CD8-positive, alpha-beta memory T cell (primary cell): ENCODE measurements at regions not wholly inside any gene's neighbourhood (a gene's known extent, or its start where the extent isn't known, plus 50 kb on each side); places are given as distances from the start of the nearest gene placed in this dataset.

Source experiments
- CTCF ChIA-PET: fragments of 350-600 bp; sonication (Branson Sonifier 250); formaldehyde crosslinking; loops from one replicate; lab custom pipeline; 2021; ENCODE audit warnings: antibody characterized with exemption; lab: Charles Lee
- POLR2A ChIA-PET: fragments of 350-600 bp; sonication (Branson Sonifier 250); formaldehyde crosslinking; loops from one replicate; lab custom pipeline; 2021; ENCODE audit warnings: antibody characterized with exemption; lab: Charles Lee
- DNase-seq, 5 donors: peaks; one replicate each; pipeline versions ENCODE4 v3.0.0 to v3.0.0-alpha.2; 2020 to 2022; ENCODE audit warnings: mixed read lengths in 1 of 5
- H3K27ac ChIP-seq: one replicate; pipeline ENCODE4 v1.7.0; 2013; ENCODE audit warnings: low read depth, mild to moderate bottlenecking, low read length, moderate library complexity
- H3K27me3 ChIP-seq: 2 replicates; pipeline ENCODE4 v1.7.0; 2013; ENCODE audit warnings: low read length, mild to moderate bottlenecking; ENCODE audit not compliant: insufficient read depth, poor library complexity, severe bottlenecking
- H3K36me3 ChIP-seq: 2 replicates; pipeline ENCODE4 v1.7.0; 2013; ENCODE audit warnings: mild to moderate bottlenecking, low read length, moderate library complexity; ENCODE audit not compliant: insufficient read depth
- H3K4me1 ChIP-seq: 2 replicates; pipeline ENCODE4 v1.7.0; 2013; ENCODE audit warnings: mild to moderate bottlenecking, low read length, moderate library complexity; ENCODE audit not compliant: insufficient read depth
- H3K4me3 ChIP-seq: 2 replicates; pipeline ENCODE4 v1.7.0; 2013; ENCODE audit warnings: mild to moderate bottlenecking, low read length
- H3K9me3 ChIP-seq: 2 replicates; pipeline ENCODE4 v1.7.0; 2013; ENCODE audit warnings: mild to moderate bottlenecking, low read length
- H3K27ac Mint-ChIP-seq, 8 donors: one replicate each; pipeline ENCODE4 v1.8.0; 2020 to 2021; ENCODE audit warnings: mixed read lengths in 8 of 8, mild to moderate bottlenecking in 6 of 8, inconsistent platforms in 3 of 8, moderate library complexity in 3 of 8
- H3K27me3 Mint-ChIP-seq, 2 donors: one replicate each; pipeline ENCODE4 v1.8.0; 2020 to 2021; ENCODE audit warnings: mixed read lengths in 2 of 2, mild to moderate bottlenecking in 1 of 2, moderate library complexity in 1 of 2
- H3K36me3 Mint-ChIP-seq, 3 donors: one replicate each; pipeline ENCODE4 v1.8.0; 2020 to 2021; ENCODE audit warnings: mixed read lengths in 3 of 3, inconsistent platforms in 1 of 3, mild to moderate bottlenecking in 1 of 3
- H3K4me1 Mint-ChIP-seq, 3 donors: one replicate each; pipeline ENCODE4 v1.8.0; 2020 to 2021; ENCODE audit warnings: mixed read lengths in 3 of 3, inconsistent platforms in 1 of 3, mild to moderate bottlenecking in 1 of 3
- H3K4me3 Mint-ChIP-seq, 7 donors: one replicate each; pipeline ENCODE4 v1.8.0; 2020 to 2021; ENCODE audit warnings: mixed read lengths in 7 of 7, mild to moderate bottlenecking in 6 of 7, moderate library complexity in 4 of 7, inconsistent platforms in 2 of 7
- H3K9me3 Mint-ChIP-seq, 5 donors: one replicate each; pipeline ENCODE4 v1.8.0; 2020 to 2022; ENCODE audit warnings: mixed read lengths in 5 of 5, mild to moderate bottlenecking in 3 of 5, moderate library complexity in 2 of 5, inconsistent platforms in 1 of 5

GRCh38 chr15:96245252-96245651, 85.2 kb upstream of the NR2F2 start:
- H3K27ac Mint-ChIP-seq, result no peak overlapping the region
- CTCF ChIA-PET, result no interaction called here
- peaks cover 7 to 8% of the 10 kb centered on the region in 2 donors for H3K27me3 Mint-ChIP-seq
- H3K36me3 Mint-ChIP-seq, result no peaks in the 10 kb centered on the region
- H3K4me1 Mint-ChIP-seq, result no peaks in the 10 kb centered on the region
- no peak overlapping the region for H3K4me3 ChIP-seq
- no peak overlapping the region for H3K27ac ChIP-seq
- no peaks in the 10 kb centered on the region for H3K9me3 ChIP-seq
- no peaks in the 10 kb centered on the region for H3K27me3 ChIP-seq
- DNase-seq, result no peak
- H3K36me3 ChIP-seq, result no peaks in the 10 kb centered on the region
- H3K4me1 ChIP-seq, result no peaks in the 10 kb centered on the region
- POLR2A ChIA-PET, result no interaction called here
- H3K9me3 Mint-ChIP-seq, result peaks cover 0 to 4% (median 0%) of the 10 kb centered on the region in 5 donors
- no peak overlapping the region for H3K4me3 Mint-ChIP-seq

- H3K27ac ChIP-seq, result no peak overlapping the region
- POLR2A ChIA-PET, result no interaction called here
Measured at GRCh38 chr15:96246057-96246456, 84.4 kb upstream of the NR2F2 start.

GRCh38 chr15:96247621-96248305, 82.7 kb upstream of the NR2F2 start:
- ChIA-PET CTCF (no interaction called here), POLR2A (no interaction called here)
- no peak overlapping the region for H3K4me3 Mint-ChIP-seq
- H3K27ac Mint-ChIP-seq, result no peak overlapping the region
- Histone ChIP-seq H3K4me1 (no peaks in the 10 kb centered on the region), H3K36me3 (no peaks in the 10 kb centered on the region), H3K4me3 (no peak overlapping the region), H3K27me3 (no peaks in the 10 kb centered on the region), H3K9me3 (no peaks in the 10 kb centered on the region), H3K27ac (no peak overlapping the region)
- peaks cover 7 to 21% of the 10 kb centered on the region in 2 donors for H3K27me3 Mint-ChIP-seq
- no peaks in the 10 kb centered on the region for H3K4me1 Mint-ChIP-seq
- DNase-seq, result no peak
- peaks cover 0 to 8% (median 3%) of the 10 kb centered on the region in 5 donors for H3K9me3 Mint-ChIP-seq
- H3K36me3 Mint-ChIP-seq, result no peaks in the 10 kb centered on the region

More at GRCh38 chr15:96246057-96246456, 84.4 kb upstream of the NR2F2 start:
- Histone ChIP-seq H3K36me3 (no peaks in the 10 kb centered on the region), H3K4me3 (no peak overlapping the region), H3K9me3 (no peaks in the 10 kb centered on the region), H3K27me3 (no peaks in the 10 kb centered on the region), H3K4me1 (no peaks in the 10 kb centered on the region)
- Mint-ChIP-seq H3K9me3 (peaks cover 0 to 4% (median 0%) of the 10 kb centered on the region in 5 donors), H3K36me3 (no peaks in the 10 kb centered on the region), H3K27ac (no peak overlapping the region), H3K4me3 (no peak overlapping the region), H3K27me3 (peaks cover 7 to 11% of the 10 kb centered on the region in 2 donors), H3K4me1 (no peaks in the 10 kb centered on the region)
- CTCF ChIA-PET, result no interaction called here
- DNase-seq, result no peak

GRCh38 chr15:96252148-96252547, 78.4 kb upstream of the NR2F2 start:
- Histone ChIP-seq H3K27me3 (no peaks in the 10 kb centered on the region), H3K4me1 (no peaks in the 10 kb centered on the region), H3K4me3 (no peak overlapping the region), H3K27ac (no peak overlapping the region), H3K9me3 (no peaks in the 10 kb centered on the region), H3K36me3 (no peaks in the 10 kb centered on the region)
- ChIA-PET CTCF (no interaction called here), POLR2A (no interaction called here)
- DNase-seq, result no peak
- H3K27ac Mint-ChIP-seq, result no peak overlapping the region
- peaks cover 0 to 4% (median 2%) of the 10 kb centered on the region in 5 donors for H3K9me3 Mint-ChIP-seq
- H3K4me3 Mint-ChIP-seq, result no peak overlapping the region
- H3K36me3 Mint-ChIP-seq, result no peaks in the 10 kb centered on the region
- H3K27me3 Mint-ChIP-seq, result peaks cover 2 to 18% of the 10 kb centered on the region in 2 donors
- H3K4me1 Mint-ChIP-seq, result no peaks in the 10 kb centered on the region

GRCh38 chr15:96253006-96253747, 77.3 kb upstream of the NR2F2 start:
- H3K36me3 ChIP-seq, result no peaks in the 10 kb centered on the region
- Mint-ChIP-seq H3K27me3 (peaks cover 0 to 18% of the 10 kb centered on the region in 2 donors), H3K36me3 (no peaks in the 10 kb centered on the region), H3K4me3 (no peak overlapping the region), H3K4me1 (no peaks in the 10 kb centered on the region), H3K9me3 (peaks cover 0 to 4% (median 0%) of the 10 kb centered on the region in 5 donors), H3K27ac (no peak overlapping the region)
- ChIA-PET POLR2A (no interaction called here), CTCF (no interaction called here)
- no peaks in the 10 kb centered on the region for H3K9me3 ChIP-seq
- H3K27me3 ChIP-seq, result no peaks in the 10 kb centered on the region
- H3K4me1 ChIP-seq, result no peaks in the 10 kb centered on the region
- no peak for DNase-seq
- no peak overlapping the region for H3K27ac ChIP-seq
- no peak overlapping the region for H3K4me3 ChIP-seq

- DNase-seq, result no peak
- POLR2A ChIA-PET, result no interaction called here
- no peak overlapping the region for H3K4me3 ChIP-seq
Measured at GRCh38 chr15:96254173-96254572, 76.3 kb upstream of the NR2F2 start.

GRCh38 chr15:96255599-96255998, 74.9 kb upstream of the NR2F2 start:
- POLR2A ChIA-PET, result no interaction called here
- H3K36me3 Mint-ChIP-seq, result no peaks in the 10 kb centered on the region

More at GRCh38 chr15:96254173-96254572, 76.3 kb upstream of the NR2F2 start:
- Histone ChIP-seq H3K27me3 (no peaks in the 10 kb centered on the region), H3K4me1 (no peaks in the 10 kb centered on the region), H3K9me3 (no peaks in the 10 kb centered on the region), H3K27ac (no peak overlapping the region), H3K36me3 (no peaks in the 10 kb centered on the region)
- Mint-ChIP-seq H3K4me3 (no peak overlapping the region), H3K36me3 (no peaks in the 10 kb centered on the region), H3K27me3 (peaks cover 4 to 18% of the 10 kb centered on the region in 2 donors), H3K4me1 (no peaks in the 10 kb centered on the region), H3K9me3 (peaks cover 0 to 4% (median 0%) of the 10 kb centered on the region in 5 donors), H3K27ac (no peak overlapping the region)
- CTCF ChIA-PET, result no interaction called here

GRCh38 chr15:96261575-96262034, 68.9 kb upstream of the NR2F2 start:
- POLR2A ChIA-PET, result no interaction called here
- CTCF ChIA-PET, result no interaction called here
- H3K27ac ChIP-seq, result no peak overlapping the region
- H3K27me3 ChIP-seq, result no peaks in the 10 kb centered on the region
- H3K9me3 ChIP-seq, result no peaks in the 10 kb centered on the region
- H3K27ac Mint-ChIP-seq, result no peak overlapping the region
- H3K36me3 ChIP-seq, result no peaks in the 10 kb centered on the region
- peaks cover 5 to 6% of the 10 kb centered on the region in 2 donors for H3K27me3 Mint-ChIP-seq
- H3K36me3 Mint-ChIP-seq, result no peaks in the 10 kb centered on the region
- DNase-seq, result no peak
- no peak overlapping the region for H3K4me3 ChIP-seq
- H3K4me1 ChIP-seq, result no peaks in the 10 kb centered on the region
- H3K9me3 Mint-ChIP-seq, result peaks cover 0 to 4% (median 0%) of the 10 kb centered on the region in 5 donors
- no peaks in the 10 kb centered on the region for H3K4me1 Mint-ChIP-seq
- H3K4me3 Mint-ChIP-seq, result no peak overlapping the region

More at GRCh38 chr15:96255599-96255998, 74.9 kb upstream of the NR2F2 start:
- CTCF ChIA-PET, result no interaction called here
- no peak for DNase-seq
- H3K9me3 ChIP-seq, result no peaks in the 10 kb centered on the region
- Mint-ChIP-seq H3K9me3 (peaks cover 0 to 4% (median 0%) of the 10 kb centered on the region in 5 donors), H3K27ac (no peak overlapping the region), H3K4me3 (no peak overlapping the region), H3K27me3 (peaks cover 4 to 13% of the 10 kb centered on the region in 2 donors), H3K4me1 (no peaks in the 10 kb centered on the region)
- no peak overlapping the region for H3K4me3 ChIP-seq
- no peaks in the 10 kb centered on the region for H3K36me3 ChIP-seq
- H3K27ac ChIP-seq, result no peak overlapping the region
- H3K4me1 ChIP-seq, result no peaks in the 10 kb centered on the region
- no peaks in the 10 kb centered on the region for H3K27me3 ChIP-seq
